HCT116 (cell line): ENCODE measurements at regions not wholly inside any gene's neighbourhood (a gene's known extent, or its start where the extent isn't known, plus 50 kb on each side); places are given as distances from the start of the nearest gene placed in this dataset.

ENCODE experiments used
- CTCF ChIP-seq, 3 experiments: fragments of 200-600 bp in 1 of 3; sonication (generic) in 1 of 3; IDR thresholded peaks in 2 of 3; conservative IDR thresholded peaks in 1 of 3; 2 replicates each; pipeline ENCODE4 v1.5.1; 2012 to 2017; ENCODE audit warnings: low read depth in 2 of 3, low read length in 2 of 3, antibody characterized with exemption in 1 of 3, borderline replicate concordance in 1 of 3, control low read depth in 1 of 3, mild to moderate bottlenecking in 1 of 3, mixed read lengths in 1 of 3, mixed run types in 1 of 3, moderate library complexity in 1 of 3; ENCODE audit not compliant: insufficient read depth in 1 of 3
- EGR1 ChIP-seq: IDR thresholded peaks from 2 replicates; pipeline ENCODE4 v1.6.1; 2012; ENCODE audit warnings: low read depth
- ELF1 ChIP-seq: IDR thresholded peaks from 2 replicates; pipeline ENCODE4 v1.6.1; 2012; ENCODE audit warnings: low read depth, borderline replicate concordance
- EZH2 ChIP-seq: fragments of 200-600 bp; sonication (generic); IDR thresholded peaks from 2 replicates; pipeline ENCODE4 v1.6.1; 2017; ENCODE audit warnings: antibody characterized with exemption, mixed run types
- JUND ChIP-seq: IDR thresholded peaks from 2 replicates; pipeline ENCODE4 v1.6.1; 2012
- MAX ChIP-seq: IDR thresholded peaks from 2 replicates; pipeline ENCODE4 v1.6.1; 2012
- POLR2A ChIP-seq: IDR thresholded peaks from 2 replicates; pipeline ENCODE4 v1.7.0; 2011; ENCODE audit warnings: borderline replicate concordance; ENCODE audit not compliant: insufficient read depth, insufficient read length; ENCODE audit errors: extremely low read depth
- POLR2AphosphoS5 ChIP-seq: IDR thresholded peaks from 2 replicates; pipeline ENCODE4 v1.6.1; 2011; ENCODE audit warnings: mild to moderate bottlenecking, low read depth, low read length, moderate library complexity
- RAD21 ChIP-seq: IDR thresholded peaks from 2 replicates; pipeline ENCODE4 v1.6.1; 2012; ENCODE audit warnings: low read depth, mild to moderate bottlenecking
- REST ChIP-seq: IDR thresholded peaks from 2 replicates; pipeline ENCODE4 v1.6.1; 2012; ENCODE audit warnings: low read depth
- SIN3A ChIP-seq: IDR thresholded peaks from 2 replicates; pipeline ENCODE4 v1.6.1; 2012; ENCODE audit warnings: low read depth
- SP1 ChIP-seq: IDR thresholded peaks from 2 replicates; pipeline ENCODE4 v1.6.1; 2012; ENCODE audit warnings: low read depth
- SRF ChIP-seq: IDR thresholded peaks from 2 replicates; pipeline ENCODE4 v1.6.1; 2012; ENCODE audit warnings: low read depth
- YY1 ChIP-seq: IDR thresholded peaks from 2 replicates; pipeline ENCODE4 v1.6.1; 2011; ENCODE audit warnings: low read length, low read depth, moderate library complexity, mild to moderate bottlenecking; ENCODE audit not compliant: insufficient replicate concordance; ENCODE audit errors: extremely low read depth

- no peak for TF ChIP-seq EZH2
- no peak for TF ChIP-seq CTCF (IDR thresholded peaks at IDR 0.05 in 2 of 3, conservative IDR thresholded peaks at IDR 0.05 in 1 of 3; ENCODE audit: borderline replicate concordance in 1 of 3, insufficient read depth in 1 of 3, low read depth in 2 of 3, low read length in 2 of 3)
- TF ChIP-seq SRF: no peak
- no peak for TF ChIP-seq REST
- no peak for TF ChIP-seq RAD21
- no peak for TF ChIP-seq ELF1
- TF ChIP-seq MAX: no peak
- no peak for TF ChIP-seq POLR2A
- TF ChIP-seq EGR1: no peak
- TF ChIP-seq YY1: no peak
- TF ChIP-seq SIN3A: no peak
- TF ChIP-seq POLR2AphosphoS5: no peak
- TF ChIP-seq SP1: no peak
- no peak for TF ChIP-seq JUND
Observed at GRCh38 chr14:97153527-97153926, 356.3 kb downstream of the VRK1 start.
